Putamen (tissue), 1 donor: ENCODE measurements at regions not wholly inside any gene's neighbourhood (a gene's known extent, or its start where the extent isn't known, plus 50 kb on each side); places are given as distances from the start of the nearest gene placed in this dataset.

Experiments
- DNase-seq: peaks from one replicate; pipeline ENCODE4 v3.0.0-alpha.2; 2016; ENCODE audit warnings: low spot score

DNA sequence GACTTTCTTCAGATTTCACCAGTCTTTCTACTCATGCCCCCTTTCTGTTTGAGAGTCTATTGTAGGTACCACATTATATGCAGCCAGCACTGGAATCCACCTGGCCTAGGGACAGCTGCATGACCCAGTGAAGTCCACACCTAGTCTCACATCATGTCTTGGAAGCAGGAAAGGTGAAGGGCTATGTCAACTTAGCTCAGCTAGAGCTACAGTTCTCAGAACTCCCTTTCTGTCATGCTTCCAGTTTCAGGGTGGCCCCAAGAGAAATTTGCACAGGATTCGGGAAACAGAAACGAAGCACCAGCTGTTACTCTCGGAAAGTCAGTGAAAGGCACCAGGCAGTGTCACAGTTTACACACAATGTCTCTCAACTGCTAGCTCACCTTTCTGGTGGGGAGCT lies 51.6 kb upstream of the NLRP1 start:
- DNase-seq, result no peak

DNA sequence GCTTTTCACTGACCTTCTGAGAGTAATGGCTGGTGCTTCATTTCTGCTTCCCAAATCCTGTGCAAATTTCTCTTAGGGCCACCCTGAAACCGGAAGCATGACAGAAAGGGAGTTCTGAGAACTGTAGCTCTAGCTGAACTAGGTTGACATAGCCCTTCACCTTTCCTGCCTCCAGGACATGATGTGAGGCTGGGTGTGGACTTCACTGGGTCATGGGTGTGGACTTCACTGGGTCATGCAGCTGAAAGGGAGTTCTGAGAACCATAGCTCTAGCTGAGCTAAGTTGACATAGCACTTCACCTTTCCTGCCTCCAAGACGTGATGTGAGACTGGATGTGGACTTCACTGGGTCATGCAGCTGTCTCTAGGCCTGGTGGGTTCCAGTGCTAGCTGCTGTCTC lies 54.3 kb upstream of the NLRP1 start:
- no peak for DNase-seq

DNA sequence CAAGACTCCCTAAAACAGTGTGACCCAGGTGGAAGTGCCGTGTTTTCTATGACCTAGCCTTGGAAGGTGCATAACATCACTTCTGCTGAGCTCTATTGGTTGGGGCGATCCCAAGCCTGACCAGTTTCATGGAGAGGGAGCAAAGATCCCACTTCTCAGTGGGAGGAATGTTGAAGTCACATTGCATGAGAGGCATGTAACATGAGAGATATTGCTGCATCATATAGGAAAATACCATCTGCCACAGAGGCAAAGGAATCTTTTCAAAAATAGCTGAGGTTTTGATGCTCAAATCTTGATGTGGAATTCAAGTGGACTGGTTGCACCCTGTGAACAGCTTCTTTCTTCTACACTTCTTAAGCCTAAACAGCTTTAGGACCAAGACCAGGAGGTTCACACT lies 56.4 kb upstream of the NLRP1 start:
- no peak for DNase-seq

GRCh38 chr17:5642752-5643151 lies 58.4 kb upstream of the NLRP1 start:
- no peak for DNase-seq

DNA sequence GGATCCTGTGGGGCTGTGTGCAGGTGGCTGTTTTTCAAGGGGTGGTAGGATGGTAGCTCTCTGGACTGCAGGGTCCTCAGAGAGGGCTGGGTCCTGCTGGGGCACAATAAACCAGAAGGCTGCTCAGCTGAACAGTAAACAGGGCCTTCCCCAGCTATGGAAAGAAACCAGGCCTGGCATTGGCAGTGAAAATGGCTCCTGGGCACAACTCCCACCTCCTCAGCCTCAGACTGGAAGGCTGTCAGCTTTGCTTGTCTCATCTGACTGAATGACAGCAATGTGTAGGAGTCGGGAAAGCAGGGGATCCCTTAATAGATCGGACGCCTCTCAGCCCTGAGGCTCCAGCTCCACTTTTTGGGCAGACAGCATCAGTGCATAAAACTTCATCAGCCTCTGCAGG lies 59.8 kb upstream of the NLRP1 start:
- peak; percentile 34 for DNase-seq

- no peak for DNase-seq
Measured at GRCh38 chr17:5651348-5651747, 67.0 kb upstream of the NLRP1 start.

DNA sequence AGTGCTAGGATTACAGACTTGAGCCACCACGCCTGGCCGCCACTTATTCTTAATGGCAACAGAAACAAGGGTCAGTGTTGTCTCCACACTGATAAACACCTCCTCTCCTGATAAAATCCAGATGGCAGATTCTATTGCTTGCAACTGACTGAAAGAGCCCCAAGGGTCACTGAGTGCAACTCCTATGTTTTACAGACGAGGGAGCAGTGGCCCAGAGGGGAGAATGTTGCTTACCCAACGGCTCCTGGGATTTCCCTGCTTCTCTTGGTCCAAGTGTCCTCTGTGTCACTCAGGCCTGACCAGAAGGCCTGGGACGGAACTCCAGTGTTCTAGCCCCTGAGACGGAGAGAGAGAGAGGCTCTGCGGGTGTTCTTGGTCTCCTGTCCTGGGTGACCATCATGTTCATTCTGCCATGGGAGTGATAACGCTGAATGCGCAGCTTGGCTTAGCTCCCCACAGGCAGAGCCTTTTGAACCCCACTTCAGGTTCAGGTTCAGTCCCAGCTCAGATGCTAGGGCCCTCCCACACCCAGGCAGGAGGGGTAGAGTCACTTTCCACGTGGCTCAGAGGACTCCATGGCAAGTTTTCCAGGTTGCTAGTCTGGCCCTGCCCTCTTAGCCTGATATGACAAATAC lies 77.3 kb upstream of the NLRP1 start:
- no peak for DNase-seq

DNA sequence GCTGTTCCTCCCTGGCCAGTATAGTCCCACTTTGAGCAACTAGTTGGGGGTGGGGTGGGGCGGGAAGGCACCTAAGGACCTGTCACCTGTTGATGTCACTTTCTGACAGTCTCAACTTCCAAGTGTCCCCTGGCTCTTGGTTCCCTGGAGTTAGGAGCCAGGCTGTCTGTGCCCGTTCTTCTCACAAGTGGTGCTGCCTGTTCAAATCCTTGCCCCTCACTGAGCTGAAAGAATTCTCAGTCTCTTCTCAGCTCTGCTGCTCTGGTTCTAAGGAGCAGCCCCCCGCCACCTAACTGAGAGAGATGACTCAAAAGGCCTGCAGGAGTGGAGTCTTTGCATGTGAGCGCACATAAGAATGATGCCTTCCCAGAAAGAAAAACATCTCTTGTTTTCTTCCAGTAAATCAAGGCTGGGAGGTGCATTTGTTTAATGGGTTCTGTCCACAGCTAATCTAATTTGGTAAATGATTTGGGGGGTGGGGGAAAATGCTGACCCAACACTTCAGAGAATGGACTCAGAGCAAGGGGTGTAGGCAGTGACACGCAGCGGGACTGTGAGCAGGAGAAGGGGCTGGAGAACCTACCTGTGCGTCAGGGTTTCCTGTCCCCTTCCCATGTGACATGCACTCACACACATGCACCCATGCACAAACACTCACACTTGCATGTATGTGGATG lies 78.2 kb upstream of the NLRP1 start:
- no peak for DNase-seq

GRCh38 chr17:5665164-5665563 lies 80.9 kb upstream of the NLRP1 start:
- no peak for DNase-seq

DNA sequence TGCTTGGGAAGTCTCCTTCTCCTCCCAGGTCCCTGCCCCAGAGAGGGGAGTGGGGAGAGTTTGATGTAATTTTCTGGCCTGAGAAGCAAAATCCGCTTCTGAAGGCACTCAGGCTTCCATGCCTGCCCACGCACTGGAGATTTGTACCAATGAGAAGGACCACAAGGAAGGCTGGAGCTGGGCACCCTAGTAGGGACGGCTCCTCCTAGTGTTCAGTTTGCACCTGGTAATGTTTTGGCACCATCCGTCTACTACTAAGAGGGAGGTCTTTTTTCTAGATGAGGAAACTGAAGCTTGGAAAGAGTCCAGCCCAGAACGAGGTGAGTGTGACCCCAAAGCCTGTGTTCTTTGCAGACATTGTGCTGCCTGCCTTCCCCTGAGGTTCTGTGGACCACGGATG lies 83.6 kb upstream of the NLRP1 start:
- no peak for DNase-seq

DNA sequence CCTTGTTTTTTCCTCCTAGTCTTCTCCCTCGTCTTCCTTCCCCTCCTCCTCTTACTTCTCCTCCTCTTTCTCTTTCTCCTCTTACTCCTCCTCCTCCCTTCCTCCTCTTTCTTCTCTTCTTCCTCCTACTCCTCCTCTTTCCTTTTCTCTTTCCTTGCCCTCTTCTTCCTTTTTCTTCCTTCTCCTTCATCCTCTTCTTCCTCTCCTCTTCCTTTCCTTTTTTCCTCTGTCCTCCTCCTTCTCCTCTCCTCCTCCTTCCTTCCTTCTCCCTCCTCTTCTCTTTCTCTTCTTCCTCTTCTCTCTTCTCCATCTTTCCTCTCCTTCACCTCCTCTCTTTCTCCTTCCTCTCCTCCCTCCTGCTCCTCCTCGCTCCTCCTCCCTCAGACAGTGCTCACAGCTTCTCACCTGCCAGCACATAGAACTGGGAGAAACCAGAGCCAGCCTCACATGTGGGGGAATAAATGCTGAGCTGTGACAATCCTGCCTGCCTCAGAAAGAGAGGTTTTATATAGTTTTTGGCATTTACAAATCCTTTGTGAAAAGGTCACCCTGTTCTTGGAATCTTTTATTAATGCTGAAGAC lies 84.3 kb upstream of the NLRP1 start:
- DNase-seq, result no peak

GRCh38 chr17:5669191-5669590 lies 84.9 kb upstream of the NLRP1 start:
- DNase-seq, result no peak

DNA sequence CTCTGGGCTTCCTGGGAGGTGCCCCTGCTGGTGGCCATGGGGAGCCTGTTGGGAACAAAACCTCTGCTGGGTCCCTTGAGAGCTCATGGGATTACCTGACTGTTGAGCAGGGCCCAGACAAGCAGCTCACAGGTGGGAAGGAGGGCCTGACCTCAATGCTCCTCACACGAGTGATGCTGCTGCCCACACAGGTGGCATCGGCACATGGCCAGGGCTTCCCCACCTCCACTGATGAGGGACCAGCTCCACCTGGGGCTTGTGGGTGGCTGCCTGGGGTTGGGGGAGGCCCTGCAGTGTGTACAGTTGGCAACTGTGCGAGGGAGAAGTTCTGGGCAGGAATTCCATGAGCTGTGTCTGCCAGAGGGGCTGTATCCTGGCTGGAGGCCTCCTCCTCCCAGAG lies 87.8 kb upstream of the NLRP1 start:
- no peak for DNase-seq

DNA sequence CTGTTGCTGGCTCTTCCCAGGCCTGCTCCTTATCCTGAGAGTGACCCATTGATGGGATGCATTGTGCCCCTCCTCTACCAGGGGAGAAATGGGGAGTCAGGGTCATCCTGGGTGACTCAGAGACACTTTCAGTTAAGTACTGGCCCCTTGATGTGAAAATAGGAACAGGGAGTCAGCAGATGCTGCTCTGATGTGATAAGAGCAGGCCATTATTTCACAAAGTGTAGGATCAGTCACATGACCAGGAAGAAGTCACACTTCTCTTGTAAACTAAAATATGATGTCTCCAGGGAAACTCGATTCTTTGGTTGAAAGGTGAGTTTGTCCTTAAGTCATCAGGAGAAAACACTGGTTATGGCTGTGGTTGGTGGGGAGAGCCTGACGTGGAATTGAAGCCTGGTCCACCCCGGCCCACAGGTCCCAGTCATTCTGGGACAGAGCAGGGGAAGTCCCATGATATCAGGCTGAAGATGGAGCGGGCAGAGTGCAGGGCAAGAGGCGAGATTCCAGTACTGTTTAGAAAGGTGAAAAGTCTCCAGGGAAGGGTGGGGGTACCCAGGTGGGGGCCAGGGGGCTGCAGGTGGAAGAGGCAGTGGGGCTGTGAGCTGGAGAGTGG lies 88.6 kb upstream of the NLRP1 start:
- DNase-seq, result no peak

DNA sequence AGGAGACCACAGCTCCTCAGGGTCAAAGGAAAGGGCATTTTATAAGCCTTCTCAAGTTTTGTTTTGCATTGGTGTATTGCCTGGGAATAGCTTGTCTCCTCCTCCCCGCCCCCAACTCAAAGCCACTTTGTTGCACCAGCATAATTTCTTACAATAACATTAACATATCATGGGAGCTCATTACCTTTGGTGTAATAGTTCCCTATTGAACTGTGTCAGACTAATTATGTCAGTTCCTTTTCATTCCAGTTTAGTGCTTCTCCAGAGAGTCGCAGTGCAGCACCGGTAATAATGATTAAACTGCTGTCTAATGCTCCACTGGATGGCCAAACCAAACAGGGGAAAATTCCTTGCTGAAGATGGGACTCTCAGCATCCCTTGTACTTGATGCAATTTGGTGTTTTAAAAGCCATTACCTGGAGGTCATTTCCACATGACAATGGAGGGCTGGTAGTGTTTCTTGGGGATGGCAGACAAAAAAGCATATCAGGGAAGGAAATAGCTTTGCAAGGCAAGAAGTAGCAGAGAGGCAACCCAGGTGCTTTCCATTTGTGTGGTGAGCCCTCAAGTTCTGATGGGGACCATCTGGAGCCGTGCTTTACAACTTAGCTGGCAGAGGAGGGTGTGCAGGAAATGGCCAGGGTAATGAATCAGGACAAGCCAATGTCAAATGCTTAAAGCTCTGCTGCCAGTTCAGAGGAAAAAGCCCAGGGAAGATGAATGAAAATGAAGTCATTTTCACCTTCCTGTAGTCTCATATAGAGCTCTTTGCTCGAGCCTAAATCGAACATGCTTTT lies 91.5 kb upstream of the NLRP1 start:
- DNase-seq, result no peak

DNA sequence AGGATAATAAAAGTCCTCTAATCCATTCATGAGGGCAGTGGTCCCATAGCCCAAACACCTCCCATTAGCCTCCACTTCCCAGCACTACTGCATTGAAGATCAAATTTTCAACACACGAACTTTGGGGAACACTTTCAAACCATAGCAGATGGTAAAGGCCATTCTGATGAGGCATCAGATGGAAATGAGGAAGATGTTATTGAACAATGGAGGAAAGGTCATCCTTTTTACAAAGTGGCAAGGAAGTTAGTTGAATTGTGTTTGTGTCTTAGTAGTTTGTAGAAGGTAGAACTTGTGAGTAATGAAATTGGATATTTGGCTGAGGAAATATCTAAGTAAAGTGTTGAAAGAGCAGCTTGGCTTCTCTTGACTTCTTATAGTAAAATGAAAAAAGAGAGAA lies 93.3 kb upstream of the NLRP1 start:
- no peak for DNase-seq

- DNase-seq, result no peak
Measured at GRCh38 chr17:5678171-5678570, 93.9 kb upstream of the NLRP1 start.

DNA sequence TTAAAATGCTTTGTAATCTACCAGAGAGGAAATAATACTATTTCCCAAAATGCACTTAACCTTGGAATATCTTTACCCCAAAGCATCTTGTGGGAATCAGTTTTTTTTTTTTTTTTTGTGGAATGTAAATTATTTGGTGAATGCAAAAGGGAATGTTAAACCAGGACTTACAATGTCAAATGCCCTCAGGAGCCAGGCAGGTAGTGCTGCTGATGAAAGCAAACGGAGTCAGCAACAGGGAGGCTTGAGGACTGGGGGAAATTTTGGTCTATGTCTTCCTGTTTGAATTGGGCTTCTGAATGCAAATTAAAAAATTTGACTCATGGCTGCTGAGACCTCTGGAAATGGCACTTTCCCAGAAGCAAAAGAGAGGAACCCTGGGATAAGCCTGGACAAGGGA lies 96.5 kb upstream of the NLRP1 start:
- DNase-seq, result no peak

DNA sequence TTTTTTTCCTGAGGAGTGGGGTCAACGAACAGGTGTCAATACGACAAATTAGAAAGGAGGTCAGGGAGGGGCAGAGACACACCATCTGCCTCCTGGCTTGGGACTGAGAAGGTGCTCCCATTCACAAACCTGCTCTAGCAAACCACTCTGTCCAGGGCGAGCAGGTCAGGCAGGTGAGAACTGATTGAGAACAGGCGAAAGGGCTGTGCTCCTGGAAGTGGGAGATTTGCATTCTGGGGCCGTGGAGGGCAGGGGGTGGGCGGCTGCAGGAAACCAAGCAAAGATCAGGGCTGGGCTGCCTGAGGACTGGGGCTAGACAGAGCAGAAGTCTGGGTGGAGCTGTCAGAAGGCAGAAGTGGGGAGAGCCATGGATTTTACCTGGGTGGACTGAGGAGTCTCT lies 98.9 kb upstream of the NLRP1 start:
- DNase-seq, result no peak

- no peak for DNase-seq
Measured at GRCh38 chr17:5686074-5686635, 101.8 kb upstream of the NLRP1 start.

DNA sequence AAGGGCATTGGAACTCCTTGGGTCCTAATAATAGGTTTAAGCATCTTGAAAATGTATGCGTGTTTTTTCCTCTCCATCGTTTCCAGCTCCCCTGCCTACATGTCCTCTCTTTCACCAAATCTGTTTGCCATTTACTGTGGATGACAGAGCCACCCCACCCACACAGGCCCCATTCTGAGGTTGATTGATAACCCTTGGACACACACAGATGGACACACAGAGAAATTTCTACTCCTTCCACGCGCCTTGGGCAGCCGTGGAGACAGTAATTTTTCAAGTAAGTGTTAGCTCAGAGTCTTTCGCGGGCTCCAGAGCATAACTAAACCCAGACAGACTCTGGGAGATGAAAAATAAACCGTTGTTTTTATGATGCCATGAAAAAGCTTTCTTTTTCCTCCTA lies 103.3 kb upstream of the NLRP1 start:
- DNase-seq, result no peak

DNA sequence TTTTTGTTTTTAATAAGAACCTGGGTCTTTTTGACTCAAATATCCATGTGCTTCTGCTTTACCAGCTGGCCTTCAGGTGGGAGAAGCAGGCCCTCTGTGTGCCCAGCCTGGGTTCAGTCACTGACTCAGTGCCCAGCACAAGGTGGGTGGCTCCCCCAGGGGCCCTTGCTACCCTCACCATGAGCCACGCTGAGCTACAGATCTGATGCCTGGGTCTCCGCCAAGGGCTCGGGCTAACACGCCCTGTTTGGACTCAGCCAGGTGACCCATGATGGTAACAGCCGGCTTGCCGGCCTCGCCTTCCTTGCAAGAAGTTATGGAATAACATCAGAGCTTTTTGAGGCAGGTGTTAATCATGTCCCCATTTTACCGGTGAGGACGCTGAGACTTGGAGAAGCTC lies 109.5 kb upstream of the NLRP1 start:
- DNase-seq, result no peak
